HG03175 (cell line): ENCODE measurements at regions not wholly inside any gene's neighbourhood (a gene's known extent, or its start where the extent isn't known, plus 50 kb on each side); places are given as distances from the start of the nearest gene placed in this dataset.

Experiments used
- ATAC-seq: cut with Tn5 transposase; IDR thresholded peaks from one replicate; pipeline ENCODE4 v1.9.1; 2021; ENCODE audit warnings: mild to moderate bottlenecking, moderate library complexity; ENCODE audit not compliant: unreplicated experiment

DNA sequence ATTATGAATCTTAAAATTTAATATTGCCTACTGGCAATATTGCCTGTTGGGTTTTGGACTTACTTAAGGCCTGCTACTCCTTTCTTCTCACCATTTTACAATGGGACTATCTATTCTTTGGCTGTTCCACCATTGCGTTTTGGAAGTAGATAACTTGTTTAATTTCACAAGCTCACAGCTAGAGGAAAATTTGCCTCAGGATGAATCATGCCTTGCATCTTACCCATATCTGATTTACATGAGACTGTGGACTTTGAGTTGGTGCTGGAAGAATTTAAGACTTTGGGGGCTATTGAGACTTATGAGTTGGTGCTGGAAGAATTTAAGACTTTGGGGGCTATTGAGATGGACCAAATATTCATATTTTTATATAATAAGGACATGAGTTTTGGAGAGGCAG, 662.6 kb downstream of the METTL15 start:
- ATAC-seq: no peak

GRCh38 chr11:28767574-28767973, 659.4 kb downstream of the METTL15 start:
- ATAC-seq: no peak

DNA sequence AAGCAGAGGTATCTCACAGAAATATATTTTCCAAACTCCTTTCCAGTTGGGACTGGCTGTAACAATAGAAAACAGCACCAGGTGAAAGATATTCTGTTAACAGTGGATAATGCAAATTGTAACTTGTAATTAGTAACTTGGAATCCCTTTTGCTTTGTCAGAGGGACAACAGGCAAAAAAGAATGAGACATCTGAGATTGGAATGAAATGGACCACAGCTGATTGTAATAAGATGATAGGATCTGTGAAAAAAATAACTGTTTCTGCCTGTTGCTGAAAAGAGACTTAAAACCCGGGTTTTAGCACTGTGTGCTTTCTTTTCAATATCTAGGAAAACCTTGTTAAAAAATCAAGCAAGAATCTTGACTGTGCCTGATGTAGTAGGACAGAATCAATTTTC, 655.7 kb downstream of the METTL15 start:
- ATAC-seq: no peak

- no peak for ATAC-seq
Measured at GRCh38 chr11:28763151-28763550, 655.0 kb downstream of the METTL15 start.

GRCh38 chr11:28760676-28761390, 652.6 kb downstream of the METTL15 start:
- no peak for ATAC-seq

DNA sequence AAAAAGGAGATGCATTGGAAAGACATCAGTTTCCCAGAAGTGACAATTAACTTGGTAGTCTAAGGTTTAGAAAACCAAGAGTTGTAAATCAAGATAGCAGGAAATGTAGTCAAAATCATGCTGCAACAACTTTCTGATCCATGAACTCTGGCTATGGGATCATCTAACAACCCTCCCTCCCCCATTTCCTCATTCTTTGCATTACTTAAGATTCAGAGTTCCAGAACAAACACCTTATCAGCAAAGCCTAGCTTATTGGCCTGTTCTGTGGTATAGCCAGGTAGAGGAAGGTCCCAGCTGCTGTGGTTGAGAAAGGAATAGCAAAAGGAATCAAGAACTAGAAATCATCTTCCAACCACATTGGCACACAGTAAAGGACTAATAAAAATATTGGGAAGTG, 651.1 kb downstream of the METTL15 start:
- no peak for ATAC-seq

DNA sequence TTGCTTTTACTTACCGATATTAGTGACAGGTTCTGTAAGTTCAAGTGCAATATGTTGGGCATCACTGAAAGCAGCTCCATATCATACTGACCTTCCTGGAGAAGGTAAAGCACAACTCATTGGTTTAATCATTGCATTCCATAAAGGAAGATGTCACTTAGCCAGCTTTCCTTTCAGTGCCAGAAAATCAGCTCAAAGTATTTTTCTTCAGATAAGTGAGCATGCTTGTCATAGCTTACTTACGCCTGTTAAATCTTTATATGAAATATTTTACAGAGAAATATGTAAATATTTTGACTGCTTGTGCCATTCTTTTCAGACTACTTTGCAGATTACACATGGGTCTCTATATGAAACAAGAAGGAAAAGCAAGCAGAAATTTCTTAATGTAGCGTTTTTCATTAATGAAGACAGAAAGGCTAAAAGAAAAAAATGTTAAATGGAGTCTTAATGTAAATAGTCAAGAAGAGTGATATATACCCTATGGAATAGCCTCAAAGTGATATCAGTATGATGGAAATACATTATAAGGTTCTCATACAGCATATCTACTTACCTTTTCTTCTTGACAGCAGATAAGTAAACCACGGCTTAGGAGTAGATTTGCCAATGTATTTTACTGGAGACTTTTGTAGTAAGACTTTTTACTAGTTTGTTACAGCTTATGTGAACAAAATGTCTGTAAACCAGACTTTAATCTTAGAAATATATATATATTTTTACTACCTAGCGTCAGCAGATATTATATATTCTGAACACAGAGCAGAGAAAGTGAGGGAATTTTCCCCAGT, 649.7 kb downstream of the METTL15 start:
- no peak for ATAC-seq

DNA sequence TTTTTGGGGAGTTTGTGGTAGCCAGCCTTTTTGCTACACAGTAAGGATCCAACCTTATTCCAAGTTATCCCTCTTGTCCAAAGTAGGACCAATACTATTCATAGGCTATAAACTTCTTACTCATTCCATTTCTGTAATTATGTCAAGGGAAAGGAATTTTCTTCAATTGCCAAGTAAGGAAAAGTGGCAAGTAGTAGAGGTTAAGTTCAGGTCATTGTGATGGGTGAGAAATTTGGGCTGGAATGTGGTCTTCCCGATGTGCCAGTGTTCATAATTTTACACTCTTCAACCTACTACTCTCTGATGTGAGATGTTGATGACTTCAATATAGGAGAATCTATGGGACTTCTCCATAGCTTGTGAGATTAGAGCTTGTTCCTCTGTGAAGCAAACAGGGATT, 648.8 kb downstream of the METTL15 start:
- no peak for ATAC-seq

DNA sequence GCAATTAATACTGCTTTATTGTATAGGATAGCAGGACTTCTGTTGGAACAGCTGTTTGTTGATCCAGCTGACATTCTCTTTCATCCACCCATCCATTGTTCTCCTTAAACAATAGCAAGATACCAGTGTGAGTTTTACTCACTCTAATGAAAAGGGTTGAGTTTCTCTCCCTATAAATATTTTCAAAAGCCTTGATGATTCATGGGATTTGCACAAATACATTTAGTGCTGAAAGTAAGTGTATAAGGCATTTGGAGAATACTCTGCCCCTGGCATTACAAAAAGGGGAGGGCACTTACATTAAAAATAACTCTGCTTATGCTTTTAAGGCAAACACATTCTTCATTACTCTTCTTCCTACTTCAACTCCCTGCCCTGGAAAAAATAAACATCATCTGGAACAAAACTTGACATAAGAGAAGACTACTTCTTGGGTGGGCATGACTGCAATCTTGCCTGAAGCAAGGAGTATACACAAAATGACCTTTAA, 634.9 kb downstream of the METTL15 start:
- ATAC-seq: no peak

DNA sequence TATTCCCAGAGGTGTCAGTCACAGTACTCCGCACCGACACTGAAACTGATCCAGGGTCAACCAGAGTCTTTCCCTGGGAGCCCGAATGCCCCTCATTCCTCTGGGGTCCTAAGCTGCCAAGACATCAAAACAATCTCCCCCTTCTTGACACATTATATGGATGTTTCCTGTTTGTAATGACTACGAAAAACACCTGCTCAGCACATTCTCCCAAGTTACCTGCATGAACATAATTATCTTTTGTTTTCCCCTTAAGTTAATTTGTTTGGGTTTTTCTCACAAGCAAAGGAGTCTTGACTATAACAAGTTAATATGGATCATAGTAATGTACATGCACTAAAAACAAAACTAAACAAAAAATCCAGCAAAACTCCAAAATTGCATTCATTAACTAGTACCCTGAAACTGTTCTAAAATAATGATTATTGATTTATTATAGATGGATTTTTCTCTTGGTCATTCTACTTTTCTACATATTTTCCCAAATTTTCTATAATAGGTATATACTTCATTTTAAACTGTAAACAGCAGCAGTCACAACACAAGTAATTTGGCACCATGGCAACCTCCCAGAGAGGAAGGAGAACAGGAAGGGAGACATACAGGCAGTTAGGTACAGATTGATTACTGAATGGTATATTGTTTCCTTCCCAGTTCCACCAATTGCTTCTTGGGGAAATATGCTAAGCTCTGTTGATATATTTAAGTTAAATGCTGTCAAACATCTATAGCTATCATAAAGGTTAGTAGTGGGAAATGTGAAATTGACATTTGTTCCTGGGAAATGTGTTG, 631.5 kb downstream of the METTL15 start:
- ATAC-seq: no peak

DNA sequence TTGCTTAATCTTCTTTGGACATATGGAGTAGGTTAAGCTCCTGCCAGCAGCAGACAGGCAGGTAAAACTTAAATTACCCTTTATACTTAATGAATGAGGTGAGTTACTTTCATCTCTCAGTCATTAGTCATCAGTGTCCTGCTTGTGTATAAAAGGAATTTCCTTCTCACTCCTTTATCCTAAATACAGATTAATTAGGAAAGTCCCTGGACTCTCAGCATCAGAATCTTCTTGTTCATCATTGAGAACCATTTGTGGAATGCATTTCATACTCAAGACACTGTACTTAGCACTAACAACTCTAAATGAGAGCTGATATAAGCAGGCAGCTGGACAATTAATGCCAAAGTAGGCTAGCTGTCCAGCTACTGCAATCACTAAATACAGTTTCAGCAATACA, 630.4 kb downstream of the METTL15 start:
- no peak for ATAC-seq

- no peak for ATAC-seq
Measured at GRCh38 chr11:28736256-28736655, 628.1 kb downstream of the METTL15 start.

GRCh38 chr11:28735511-28735910, 627.3 kb downstream of the METTL15 start:
- no peak for ATAC-seq

DNA sequence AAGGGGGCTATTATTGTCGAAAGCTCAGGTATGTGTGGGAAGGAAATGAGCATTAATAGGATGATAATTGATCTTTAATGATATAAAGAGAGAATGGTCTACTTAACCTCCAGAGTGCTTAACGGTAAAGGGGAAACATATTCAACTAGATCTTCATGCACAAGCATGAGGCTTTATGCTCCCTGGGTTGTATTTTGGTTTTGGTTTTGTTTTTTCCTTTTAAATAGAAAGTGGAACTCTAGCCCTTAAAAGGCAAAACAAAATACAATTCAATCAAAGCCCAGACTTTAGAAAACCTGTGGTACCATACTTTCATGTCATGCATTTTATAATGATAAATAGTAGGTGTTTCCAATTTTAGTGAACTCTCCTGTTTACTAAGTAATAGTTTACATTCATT, 622.7 kb downstream of the METTL15 start:
- ATAC-seq: no peak

- ATAC-seq: no peak
Measured at GRCh38 chr11:28730336-28730735, 622.1 kb downstream of the METTL15 start.

- ATAC-seq: no peak
Measured at GRCh38 chr11:28729339-28729738, 621.2 kb downstream of the METTL15 start.

DNA sequence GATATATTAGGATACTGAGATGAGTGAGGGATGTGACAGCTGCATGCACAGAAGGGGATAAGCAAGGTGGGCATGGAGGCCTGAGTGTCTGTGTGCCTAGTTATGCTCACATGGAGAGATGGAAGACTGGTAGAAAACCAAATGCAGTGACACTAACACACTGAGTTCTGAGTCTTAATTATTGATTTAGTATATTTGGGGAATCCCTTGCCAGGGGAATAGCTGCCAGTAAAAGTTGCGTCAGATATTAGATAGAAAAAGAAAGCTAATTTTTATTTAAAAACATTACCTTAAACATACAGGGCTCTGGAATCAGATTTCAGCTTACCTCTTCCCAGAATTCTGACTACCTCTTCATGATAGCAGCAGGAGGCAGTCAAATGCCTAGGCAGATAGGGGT, 620.5 kb downstream of the METTL15 start:
- no peak for ATAC-seq

GRCh38 chr11:28727254-28727653, 619.1 kb downstream of the METTL15 start:
- ATAC-seq: no peak

DNA sequence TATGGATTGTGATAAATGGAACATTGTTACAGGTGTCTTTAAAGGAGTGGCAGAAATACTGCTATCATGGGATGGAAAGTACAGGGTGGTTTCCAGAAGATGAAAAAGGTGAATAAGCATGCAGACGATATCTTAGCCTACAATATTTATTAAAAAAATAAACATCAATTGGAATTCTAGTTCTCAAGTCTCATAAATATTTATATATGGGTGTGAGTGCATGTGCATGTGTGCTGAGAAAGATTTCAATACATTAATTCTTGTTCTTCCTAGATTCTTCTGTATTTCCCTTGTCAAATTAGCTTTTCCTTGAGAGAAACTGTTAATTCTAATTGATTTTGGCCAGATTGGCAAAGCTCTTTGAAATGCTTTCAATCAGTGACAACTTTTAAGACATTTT, 618.2 kb downstream of the METTL15 start:
- ATAC-seq: no peak

DNA sequence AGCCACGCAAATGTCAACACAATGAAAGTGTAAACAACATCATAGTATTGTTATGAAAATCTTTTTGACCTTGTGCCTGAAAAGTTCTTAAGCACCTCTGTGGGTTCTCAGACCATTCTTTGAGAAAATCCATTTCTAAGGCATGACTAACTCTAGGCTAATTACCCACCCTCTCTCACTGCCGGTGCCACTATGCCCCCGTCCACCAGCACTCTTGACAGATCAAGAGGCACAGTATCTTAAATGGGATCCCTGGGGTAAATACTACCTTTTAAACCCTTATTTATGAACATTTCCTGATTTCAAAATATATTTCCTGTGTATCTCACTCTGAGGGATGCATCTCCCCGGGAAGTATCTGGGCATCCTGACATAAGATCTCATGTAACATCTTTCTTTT, 607.5 kb downstream of the METTL15 start:
- ATAC-seq: no peak

DNA sequence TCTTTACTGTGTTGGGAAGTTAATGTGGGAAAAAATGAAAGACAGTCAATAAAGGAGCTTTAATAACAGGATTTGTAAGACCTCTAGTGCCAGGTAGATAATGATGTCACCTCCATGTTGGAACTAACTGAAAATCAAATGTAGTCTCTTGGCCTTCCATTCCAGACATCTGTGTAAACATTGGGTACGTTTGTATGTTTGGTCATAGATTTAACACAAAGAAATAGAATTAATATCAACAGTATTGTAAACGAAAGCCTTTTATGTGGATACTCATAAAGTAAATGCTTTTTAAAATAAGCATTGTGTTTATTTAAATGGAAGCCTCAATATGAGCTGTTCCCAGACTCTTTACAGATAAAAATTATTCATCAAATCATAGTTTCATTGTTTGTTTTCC, 605.7 kb downstream of the METTL15 start:
- no peak for ATAC-seq

DNA sequence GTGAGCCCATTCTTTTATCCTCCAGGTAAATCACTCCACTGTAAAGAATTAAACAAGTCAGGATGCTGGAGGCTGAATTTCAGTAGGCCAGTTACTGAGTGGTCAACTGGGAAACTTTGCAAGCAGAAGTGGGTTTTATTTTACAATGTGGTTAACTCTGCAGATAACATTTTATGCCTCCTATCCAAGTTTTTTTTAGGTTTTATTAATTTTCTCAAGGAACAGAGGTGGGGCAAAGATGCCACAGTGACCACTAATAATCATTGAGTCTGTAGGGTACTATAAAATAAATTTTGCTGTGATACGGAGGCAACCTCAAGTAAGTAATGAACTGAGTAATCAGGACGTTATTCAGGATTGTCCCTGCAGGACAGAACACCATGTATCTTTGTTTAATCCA, 599.9 kb downstream of the METTL15 start:
- no peak for ATAC-seq
